AG09319 (cell line): ENCODE measurements at regions not wholly inside any gene's neighbourhood (a gene's known extent, or its start where the extent isn't known, plus 50 kb on each side); places are given as distances from the start of the nearest gene placed in this dataset.

Experiments used
- DNase-seq: peaks from one replicate; pipeline ENCODE4 v3.0.0-alpha.2; 2010; ENCODE audit warnings: low read depth; ENCODE audit errors: extremely low read depth
- TF ChIP-seq, protein P1 (sequence below): IDR thresholded peaks from 2 replicates; pipeline ENCODE4 v1.5.1; 2011; ENCODE audit warnings: low read depth, mild to moderate bottlenecking, inconsistent platforms, low read length, moderate library complexity

DNA sequence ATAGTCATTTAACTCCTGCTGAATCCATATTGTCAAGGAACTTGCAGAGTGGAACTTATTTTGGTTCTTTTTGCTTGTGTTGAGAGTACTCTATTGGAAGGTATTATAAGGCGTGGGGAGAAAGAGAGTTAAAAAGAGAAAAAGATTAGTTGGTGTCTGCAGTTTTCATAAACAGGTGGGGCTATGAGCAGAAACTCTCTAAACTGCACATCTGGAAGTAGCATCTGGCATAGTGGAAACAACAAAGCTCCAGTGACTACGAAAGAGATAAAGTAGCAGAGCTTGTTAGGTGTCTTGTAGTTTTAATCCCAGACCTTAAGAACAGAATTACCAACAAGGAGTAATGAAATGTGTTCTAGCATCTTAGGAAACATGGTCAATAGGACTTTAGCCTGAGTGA lies 148.8 kb upstream of the SGO1 start:
- TF ChIP-seq, protein P1, sequence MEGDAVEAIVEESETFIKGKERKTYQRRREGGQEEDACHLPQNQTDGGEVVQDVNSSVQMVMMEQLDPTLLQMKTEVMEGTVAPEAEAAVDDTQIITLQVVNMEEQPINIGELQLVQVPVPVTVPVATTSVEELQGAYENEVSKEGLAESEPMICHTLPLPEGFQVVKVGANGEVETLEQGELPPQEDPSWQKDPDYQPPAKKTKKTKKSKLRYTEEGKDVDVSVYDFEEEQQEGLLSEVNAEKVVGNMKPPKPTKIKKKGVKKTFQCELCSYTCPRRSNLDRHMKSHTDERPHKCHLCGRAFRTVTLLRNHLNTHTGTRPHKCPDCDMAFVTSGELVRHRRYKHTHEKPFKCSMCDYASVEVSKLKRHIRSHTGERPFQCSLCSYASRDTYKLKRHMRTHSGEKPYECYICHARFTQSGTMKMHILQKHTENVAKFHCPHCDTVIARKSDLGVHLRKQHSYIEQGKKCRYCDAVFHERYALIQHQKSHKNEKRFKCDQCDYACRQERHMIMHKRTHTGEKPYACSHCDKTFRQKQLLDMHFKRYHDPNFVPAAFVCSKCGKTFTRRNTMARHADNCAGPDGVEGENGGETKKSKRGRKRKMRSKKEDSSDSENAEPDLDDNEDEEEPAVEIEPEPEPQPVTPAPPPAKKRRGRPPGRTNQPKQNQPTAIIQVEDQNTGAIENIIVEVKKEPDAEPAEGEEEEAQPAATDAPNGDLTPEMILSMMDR: no peak
- no peak for DNase-seq

DNA sequence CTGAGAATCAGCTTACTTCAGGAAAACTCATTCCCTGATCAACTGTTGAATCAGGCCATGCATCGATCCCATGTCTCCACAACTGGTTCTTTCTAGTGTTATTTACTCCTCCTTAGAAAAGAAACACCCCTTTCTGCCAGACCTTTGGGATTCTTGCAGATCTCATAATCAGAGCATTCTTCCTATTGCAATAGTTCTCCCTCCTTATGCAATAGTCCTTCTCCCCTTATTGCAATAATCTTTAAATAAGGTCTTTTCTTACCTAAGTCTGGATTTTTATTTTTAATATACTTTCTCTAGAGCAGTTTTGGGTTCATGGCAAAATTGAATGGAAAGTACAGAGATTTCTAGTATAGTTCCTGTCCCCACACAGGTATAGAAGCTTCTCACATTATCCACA lies 141.9 kb upstream of the SGO1 start:
- TF ChIP-seq, protein P1: no peak
- DNase-seq: no peak

DNA sequence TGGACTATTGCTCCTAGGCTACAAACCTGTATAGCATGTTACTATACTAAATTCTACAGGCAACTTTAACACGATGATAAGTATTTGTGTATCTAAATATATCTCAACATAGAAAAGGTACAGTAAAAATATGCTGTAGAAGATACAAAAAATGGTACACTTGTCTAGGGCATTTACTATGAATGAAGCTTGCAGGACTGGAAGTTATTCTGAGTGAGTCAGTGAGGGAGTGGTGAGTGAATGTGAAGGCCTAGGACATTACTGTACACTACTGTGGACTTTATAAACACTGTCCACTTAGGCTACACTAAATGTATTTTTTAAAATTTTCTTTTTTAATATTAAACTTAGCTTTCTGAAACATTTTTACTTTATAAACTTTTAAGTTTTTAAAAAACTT lies 140.5 kb upstream of the SGO1 start:
- DNase-seq: no peak

DNA sequence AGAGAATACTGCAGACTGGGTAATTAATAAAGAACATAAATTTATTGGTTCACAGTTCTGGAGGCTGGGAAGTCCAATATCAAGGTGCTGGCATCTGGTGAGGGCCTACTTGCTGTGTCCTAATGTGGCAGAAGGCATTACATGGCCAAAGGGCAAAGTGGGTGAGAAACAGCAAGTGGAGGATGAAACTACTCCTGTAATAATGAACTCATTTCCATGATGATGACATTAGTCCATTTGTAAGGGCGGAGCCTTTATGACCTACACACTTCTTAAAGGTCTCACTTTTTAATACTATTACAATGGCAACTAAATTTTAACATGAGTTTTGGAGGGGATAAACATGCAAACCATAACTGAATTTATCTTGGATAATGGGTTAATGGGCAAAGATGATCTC lies 139.6 kb upstream of the SGO1 start:
- TF ChIP-seq, protein P1: no peak
- no peak for DNase-seq

More for the DNA sequence above, 140.5 kb upstream of the SGO1 start:
- TF ChIP-seq, protein P1: no peak

DNA sequence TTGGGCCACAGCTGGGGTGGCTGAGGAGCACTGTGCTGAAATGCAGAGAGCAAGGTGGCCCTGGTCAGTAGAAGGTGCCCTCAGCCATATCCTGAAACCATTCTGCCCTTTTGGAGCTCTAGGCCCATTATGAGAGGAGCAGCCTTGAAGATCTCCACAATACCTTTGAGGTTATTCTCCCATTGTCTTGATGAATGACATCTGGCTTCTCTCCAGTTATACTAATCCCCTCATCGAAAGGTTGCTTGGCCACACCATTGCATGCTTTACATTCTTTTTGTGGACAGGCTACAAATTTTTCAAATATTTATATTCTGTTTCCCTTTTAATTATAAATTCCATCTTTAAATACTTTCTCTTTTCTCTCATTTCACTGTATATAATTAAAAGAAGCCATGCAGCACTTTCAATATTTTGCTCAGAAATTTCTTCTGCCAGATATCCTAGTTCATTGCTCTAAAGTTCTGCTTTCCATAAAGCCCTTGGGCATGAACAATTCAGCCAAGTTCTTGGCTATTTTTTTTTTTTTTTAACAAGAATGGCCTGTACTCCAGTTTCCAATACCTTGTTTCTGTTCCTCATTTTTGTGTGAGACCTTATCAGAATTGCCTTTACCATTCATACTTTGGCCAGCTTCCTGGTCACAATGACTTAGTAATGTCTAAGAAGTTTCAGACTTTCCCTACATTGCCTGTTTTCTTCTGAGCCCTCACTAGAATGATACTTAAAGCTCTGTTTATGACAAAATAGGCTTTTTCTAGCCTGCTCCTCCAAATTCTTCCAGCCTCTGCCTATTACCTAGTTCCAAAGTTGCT lies 138.9 kb upstream of the SGO1 start:
- no peak for DNase-seq
- TF ChIP-seq, protein P1: no peak

DNA sequence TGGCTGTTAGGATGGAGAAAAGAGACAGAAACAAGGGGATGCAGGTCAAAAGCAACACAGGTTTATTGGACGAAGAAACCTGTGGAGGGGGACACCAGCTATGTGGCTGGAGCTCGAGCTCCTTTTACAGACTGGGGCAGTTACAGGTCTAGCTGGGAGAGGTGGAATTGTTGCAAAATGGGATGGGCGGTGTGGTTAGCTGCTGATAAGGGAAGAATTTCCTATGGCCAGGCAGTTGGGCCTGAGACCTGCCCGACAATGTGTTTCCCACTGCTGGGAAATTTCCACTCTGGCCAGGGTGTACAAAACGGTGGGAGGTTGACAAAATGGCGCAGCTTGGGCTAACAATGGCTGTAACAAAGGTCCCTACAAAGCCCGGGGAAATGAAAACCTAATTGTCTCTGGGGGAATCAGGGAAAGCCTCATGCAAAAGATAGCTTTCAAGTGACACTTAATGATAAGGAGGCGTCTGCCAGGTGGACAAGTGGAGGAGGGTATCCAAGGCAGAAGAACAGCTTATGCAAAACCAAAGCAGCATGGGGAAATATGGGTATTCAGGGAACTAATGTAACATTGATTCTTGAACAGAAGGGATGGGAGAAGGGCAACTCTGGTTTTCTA lies 137.4 kb upstream of the SGO1 start:
- no peak for DNase-seq
- TF ChIP-seq, protein P1: no peak

DNA sequence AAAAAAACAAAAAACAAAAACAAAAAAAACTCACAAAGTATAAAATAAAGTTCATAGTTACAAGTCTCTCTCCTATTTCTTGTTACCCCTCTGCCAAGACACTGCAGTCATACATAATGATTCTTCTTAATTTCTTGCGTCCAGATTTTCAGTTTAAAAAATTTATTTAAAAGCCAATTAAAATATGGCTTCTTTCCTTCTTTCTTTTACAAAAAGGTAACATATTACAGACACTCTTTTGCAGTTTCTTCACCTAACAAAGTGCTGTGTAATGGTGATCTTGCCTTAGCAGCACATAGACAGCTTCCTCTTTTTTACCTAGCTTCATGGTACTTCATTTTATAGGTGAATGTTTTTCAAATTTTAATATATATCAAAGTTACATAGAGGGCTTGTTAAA lies 136.1 kb upstream of the SGO1 start:
- TF ChIP-seq, protein P1: no peak

More for the DNA sequence above, 136.1 kb upstream of the SGO1 start:
- no peak for DNase-seq
